ENCODE measurements at regions not wholly inside any gene's neighbourhood (a gene's known extent, or its start where the extent isn't known, plus 50 kb on each side); places are given as distances from the start of the nearest gene placed in this dataset.

- ChIA-PET POLR2A (no interaction called here), CTCF (no interaction called here)
- DNase-seq (ENCODE audit: low read depth, low spot score) (no peak), FAIRE-seq (no peak)
- no peak for TF ChIP-seq POLR2AphosphoS5 (IDR thresholded peaks at IDR 0.05; ENCODE audit: insufficient read depth, low read depth, low read length)
- TF ChIP-seq FOS (IDR thresholded peaks at IDR 0.05; ENCODE audit: borderline replicate concordance, insufficient read depth, low read length) = no peak
- TF ChIP-seq CTCF (IDR thresholded peaks at IDR 0.05; ENCODE audit: extremely low read depth in 1 of 2, insufficient read depth in 1 of 2, low read depth in 1 of 2, low read length in 2 of 2) = no peak
- TF ChIP-seq JUN (IDR thresholded peaks at IDR 0.05; ENCODE audit: borderline replicate concordance, insufficient read depth, insufficient read length, low read depth) = no peak
- TF ChIP-seq MYC (IDR thresholded peaks at IDR 0.05; ENCODE audit: low read depth, low read length) = no peak
- no peak for TF ChIP-seq GATA2 (IDR thresholded peaks at IDR 0.05; ENCODE audit: insufficient read depth, insufficient read length, low read depth, low read length)
- no peak for TF ChIP-seq EZH2 (IDR thresholded peaks at IDR 0.05; ENCODE audit: borderline replicate concordance, low read depth, low read length, severe bottlenecking)
- TF ChIP-seq POLR2A (IDR thresholded peaks at IDR 0.05; ENCODE audit: low read depth, low read length) = no peak
- TF ChIP-seq MAX (IDR thresholded peaks at IDR 0.05; ENCODE audit: insufficient read depth, insufficient read length) = no peak
- no peak overlapping the region for H2AFZ ChIP-seq (ENCODE audit: low read depth, low read length)
- dilution Hi-C loops (cut with MboI; ENCODE audit: extremely low pct_ligation_motif_present, low sequenced_read_pairs) = no loop called here
- H4K20me1 ChIP-seq (replicated peaks; ENCODE audit: control insufficient read depth, extremely low read depth, insufficient read depth, low read length) = no peaks in the 10 kb centered on the region
- no TSS peak for BruUV-seq (replicated peaks)
- no peaks in the 10 kb centered on the region for H3K27me3 ChIP-seq (ENCODE audit: control insufficient read depth in 2 of 2, insufficient read depth in 2 of 2, low read length in 2 of 2)
- no peaks in the 10 kb centered on the region for H3K36me3 ChIP-seq (ENCODE audit: control insufficient read depth in 2 of 2, extremely low read depth in 1 of 2, insufficient read depth in 2 of 2, low read length in 2 of 2)
- no peak overlapping the region for H3K9ac ChIP-seq (replicated peaks; ENCODE audit: extremely low read depth, insufficient read depth, low read length)
- peaks cover 5% of the 10 kb centered on the region for H3K4me1 ChIP-seq (ENCODE audit: control insufficient read depth, extremely low read depth, insufficient read depth, low read length)
- intact Hi-C loops (cut with micrococcal nuclease) = no loop called here
- H3K79me2 ChIP-seq (ENCODE audit: control insufficient read depth, insufficient read depth, low read length) = no peaks in the 10 kb centered on the region
- no peaks in the 10 kb centered on the region for H3K9me3 ChIP-seq (replicated peaks; ENCODE audit: control insufficient read depth, insufficient read depth, low read length)
- H3K27ac ChIP-seq (ENCODE audit: insufficient read depth, low read depth, low read length) = no peak overlapping the region
- H3K9me1 ChIP-seq (replicated peaks; ENCODE audit: control insufficient read depth, extremely low read depth, insufficient read depth, low read length) = no peaks in the 10 kb centered on the region
- H3K4me2 ChIP-seq (ENCODE audit: insufficient read depth, low read length) = no peak overlapping the region
- H3K4me3 ChIP-seq (replicated peaks in 1 of 3; ENCODE audit: insufficient read depth in 1 of 3, low read depth in 1 of 3, low read length in 3 of 3) = no peak overlapping the region
Observed at GRCh38 chr2:150385211-150385610, 102.3 kb downstream of the RND3 start.
